Aorta (tissue), 5 donors: ENCODE measurements at regions not wholly inside any gene's neighbourhood (a gene's known extent, or its start where the extent isn't known, plus 50 kb on each side); places are given as distances from the start of the nearest gene placed in this dataset.
A peak's percentile ranks its signal among the peaks of the same experiment; 100 is the strongest.

Source experiments
- ATAC-seq: fragments of 200-7000 bp; cut with Tn5 transposase; one replicate; pipeline ENCODE4 v1.9.1; 2022; ENCODE audit warnings: moderate library complexity; ENCODE audit not compliant: low FRiP score
- DNase-seq, 2 donors: peaks; one replicate each; pipeline ENCODE4 v3.0.0-alpha.2; 2020
- H3K27ac ChIP-seq, 2 donors: one replicate each; pipeline ENCODE4 v1.5.1; 2013; ENCODE audit warnings: low read length in 2 of 2, mild to moderate bottlenecking in 2 of 2, moderate library complexity in 2 of 2, control low read depth in 1 of 2, inconsistent platforms in 1 of 2, low read depth in 1 of 2
- H3K27me3 ChIP-seq, 2 donors: one replicate each; pipeline ENCODE4 v1.6.1; 2013; ENCODE audit warnings: control low read depth in 1 of 2, low read length in 1 of 2, mild to moderate bottlenecking in 1 of 2, moderate library complexity in 1 of 2; ENCODE audit not compliant: insufficient read depth in 2 of 2, control insufficient read depth in 1 of 2
- H3K36me3 ChIP-seq, 2 donors: one replicate each; pipeline ENCODE4 v1.6.1; 2013; ENCODE audit warnings: control low read depth in 1 of 2, low read length in 1 of 2, mild to moderate bottlenecking in 1 of 2; ENCODE audit not compliant: insufficient read depth in 2 of 2, control insufficient read depth in 1 of 2
- H3K4me1 ChIP-seq, 2 donors: one replicate each; pipeline ENCODE4 v1.6.1; 2013; ENCODE audit warnings: low read length in 2 of 2, control low read depth in 1 of 2, mild to moderate bottlenecking in 1 of 2, moderate library complexity in 1 of 2; ENCODE audit not compliant: insufficient read depth in 2 of 2, control insufficient read depth in 1 of 2
- H3K4me3 ChIP-seq, 2 donors: one replicate each; pipeline ENCODE4 v1.5.1; 2013; ENCODE audit warnings: low read length in 2 of 2, control low read depth in 1 of 2, mild to moderate bottlenecking in 1 of 2
- H3K9me3 ChIP-seq: one replicate; pipeline ENCODE4 v1.6.1; 2013; ENCODE audit warnings: mild to moderate bottlenecking, low read length; ENCODE audit not compliant: control insufficient read depth
- WGBS, 2 donors: extraction: QIAGEN DNeasy Blood & Tissue Kit; methylation state at CpG; one replicate each; pipeline ENCODE4 v1.1.7; 2013; 5-methylcytosine and 5-hydroxymethylcytosine counted together
- intact Hi-C, 2 donors: fragments of 100-400 bp; cut with DNase I; formaldehyde crosslinking; loops; one replicate each; pipeline versions ENCODE4 v1.14.2 to v1.15.0; 2022
- donor health status: healthy with polysubstance abuse.
- donor health status: Bipolar disorder and iron deficiency.
- donor health status: DM: no; HTN: no; CAD: no.
- donor health status: DM: no; HTN: no; CAD: no.
- donor health status: DM: yes; HTN: yes; CAD: no.

DNA sequence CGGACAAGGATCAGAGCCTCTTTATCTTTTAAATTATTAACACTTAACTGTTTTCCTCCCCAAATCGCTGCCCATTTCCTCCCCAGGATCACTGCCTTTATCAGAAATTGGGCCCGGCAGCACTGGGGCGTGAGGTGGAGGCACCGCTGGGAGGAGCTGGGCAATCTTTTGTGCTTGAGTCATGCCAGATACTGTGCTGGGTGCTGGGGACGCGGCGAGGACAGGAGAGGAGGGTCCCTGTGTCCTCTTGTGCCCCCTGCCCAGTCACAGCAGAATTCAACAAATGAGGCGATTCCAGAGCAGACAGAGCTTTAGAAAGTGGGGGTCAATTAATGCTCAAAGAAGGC lies 347.8 kb downstream of the ZNF536 start:
- Histone ChIP-seq H3K9me3 (peaks cover under 1% of the 10 kb centered on the region), H3K36me3 (no peaks in the 10 kb centered on the region), H3K4me3 (peak overlapping the region in 1 of 2 donors; percentile 82), H3K27me3 (no peaks in the 10 kb centered on the region), H3K27ac (no peak overlapping the region), H3K4me1 (no peaks in the 10 kb centered on the region)
- no peak for DNase-seq
- intact Hi-C loops, result no loop called here
- WGBS, 2 donors, result 10 to 13% methylated on average over 9 of the region's 9 CpGs
- no peak for ATAC-seq

DNA sequence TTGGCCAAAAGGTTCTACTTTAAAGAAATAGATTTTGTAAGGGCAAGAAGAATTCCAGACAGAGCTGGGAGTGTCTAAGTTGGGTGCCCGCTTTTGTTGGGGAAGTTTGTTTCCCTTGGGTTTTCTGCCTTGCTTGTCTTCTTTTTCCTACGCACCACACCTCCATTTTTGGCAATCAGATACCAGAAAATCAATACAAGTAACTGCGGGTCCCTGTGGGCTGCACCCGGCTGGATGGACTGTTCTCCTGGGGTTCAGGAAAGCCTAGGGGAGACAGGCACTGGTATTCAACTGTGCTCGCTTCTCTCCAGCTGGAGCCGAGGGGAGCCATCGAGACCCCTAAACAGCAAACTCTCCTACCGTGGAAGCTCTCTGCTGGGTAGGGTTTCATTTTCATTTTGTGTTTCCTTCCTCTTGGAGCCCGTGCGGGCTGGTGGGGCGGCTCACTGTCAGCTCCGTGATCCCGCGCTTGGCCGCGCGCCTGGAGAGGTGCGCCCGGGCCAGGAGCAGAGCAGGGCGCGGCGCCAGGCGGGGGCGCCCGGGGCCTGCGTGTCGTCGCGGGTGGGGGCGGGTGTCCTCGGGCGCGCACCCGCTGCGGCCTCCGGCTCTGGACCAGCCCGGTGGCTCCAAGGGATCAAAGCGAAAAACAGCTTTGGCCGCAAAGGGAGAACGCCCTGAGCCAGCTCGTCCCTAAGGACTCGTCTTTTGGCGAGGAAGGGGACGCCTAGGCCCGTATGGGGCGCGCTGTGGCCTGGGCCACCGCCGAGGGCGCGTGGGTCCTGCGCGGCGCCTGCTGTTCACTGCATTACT lies 347.2 kb downstream of the ZNF536 start:
- Histone ChIP-seq H3K27ac (no peak overlapping the region), H3K27me3 (no peaks in the 10 kb centered on the region)

DNA sequence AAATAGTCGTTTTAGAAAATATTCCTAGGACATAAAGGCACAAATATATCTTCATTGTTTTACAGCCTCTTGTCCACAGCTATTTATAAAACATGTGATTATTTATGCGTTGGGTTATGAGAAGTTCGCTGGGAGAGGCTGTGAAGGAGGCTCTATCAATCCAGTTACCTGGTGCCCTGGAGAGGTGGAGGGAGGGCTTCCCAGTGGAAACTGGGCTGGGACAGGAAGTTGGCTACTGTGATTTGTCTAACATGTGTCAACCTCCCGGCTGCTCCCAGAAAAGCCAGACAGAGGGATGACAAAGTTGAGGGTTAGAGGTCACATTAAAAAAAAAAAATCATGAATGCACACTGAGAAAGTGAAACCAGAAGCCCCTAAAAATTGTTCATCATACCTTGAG lies 346.5 kb downstream of the ZNF536 start:
- Histone ChIP-seq H3K4me3 (peak overlapping the region in 1 of 2 donors; percentile 82), H3K9me3 (peaks cover 2% of the 10 kb centered on the region), H3K27me3 (no peaks in the 10 kb centered on the region), H3K4me1 (no peaks in the 10 kb centered on the region), H3K36me3 (no peaks in the 10 kb centered on the region), H3K27ac (no peak overlapping the region)
- intact Hi-C loops, result no loop called here
- ATAC-seq, result no peak
- 13 to 27% methylated on average over 4 of the region's 4 CpGs for WGBS, 2 donors
- no peak for DNase-seq

More for the DNA sequence above, 347.2 kb downstream of the ZNF536 start:
- peak overlapping the region; percentile 4 to 82 for H3K4me3 ChIP-seq
- H3K36me3 ChIP-seq, result no peaks in the 10 kb centered on the region
- WGBS, 2 donors, result 0 to 1% methylated on average over 50 to 54 of the region's 54 CpGs
- intact Hi-C loops, result no loop called here
- ATAC-seq, result peak; percentile 85
- H3K4me1 ChIP-seq, result no peaks in the 10 kb centered on the region
- peaks cover 2% of the 10 kb centered on the region for H3K9me3 ChIP-seq
- peak in 1 of 2 donors; percentile 81 for DNase-seq

DNA sequence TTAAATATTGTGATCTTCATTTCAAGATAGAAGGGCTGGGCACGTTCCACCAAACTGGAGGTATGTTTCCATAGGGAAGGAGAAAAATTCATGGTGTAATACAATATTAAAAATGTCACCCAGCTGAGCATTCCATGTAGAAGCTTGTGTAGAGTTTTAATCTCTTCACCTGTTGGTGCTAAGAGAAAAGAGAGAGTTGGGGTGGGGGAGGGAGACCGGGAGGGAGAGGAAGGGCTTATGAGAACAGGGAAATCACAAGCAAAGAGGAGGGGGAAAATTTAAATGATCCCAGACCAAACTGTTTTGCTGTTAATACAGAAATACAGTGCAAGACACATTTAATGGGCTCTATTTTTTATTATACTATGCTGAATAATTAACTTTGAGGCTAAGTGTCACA lies 345.8 kb downstream of the ZNF536 start:
- Histone ChIP-seq H3K27ac (no peak overlapping the region), H3K9me3 (peaks cover 2% of the 10 kb centered on the region), H3K4me1 (no peaks in the 10 kb centered on the region), H3K4me3 (no peak overlapping the region), H3K27me3 (no peaks in the 10 kb centered on the region), H3K36me3 (no peaks in the 10 kb centered on the region)
- DNase-seq (no peak), ATAC-seq (no peak)
- intact Hi-C loops, result no loop called here
- 32 to 55% methylated on average over 2 of the region's 2 CpGs for WGBS, 2 donors

DNA sequence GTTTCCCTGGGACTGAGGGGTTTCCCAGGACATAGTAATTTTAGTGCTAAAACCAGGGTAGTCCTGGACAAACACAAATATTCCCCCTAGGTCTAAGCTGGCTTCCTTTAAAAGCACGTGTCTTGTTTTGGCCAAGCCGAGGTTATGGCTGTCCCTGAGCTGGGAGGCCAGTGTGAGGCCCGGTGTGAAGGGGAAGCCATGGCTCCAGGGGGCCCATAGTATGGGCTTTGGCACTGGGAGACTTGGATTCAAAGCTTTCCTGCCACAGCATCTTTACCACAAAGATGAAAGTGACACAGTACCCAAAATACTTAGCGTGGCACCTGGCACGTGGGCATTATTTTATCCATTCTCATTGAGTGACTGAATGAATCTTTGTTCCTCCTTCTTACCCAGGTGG lies 345.2 kb downstream of the ZNF536 start:
- Histone ChIP-seq H3K4me1 (no peaks in the 10 kb centered on the region), H3K9me3 (peaks cover 2% of the 10 kb centered on the region), H3K36me3 (no peaks in the 10 kb centered on the region), H3K27ac (no peak overlapping the region), H3K27me3 (no peaks in the 10 kb centered on the region), H3K4me3 (no peak overlapping the region)
- ATAC-seq, result no peak
- DNase-seq, result no peak
- WGBS, 2 donors, result 69 to 73% methylated on average over 5 of the region's 5 CpGs
- intact Hi-C loops, result no loop called here

DNA sequence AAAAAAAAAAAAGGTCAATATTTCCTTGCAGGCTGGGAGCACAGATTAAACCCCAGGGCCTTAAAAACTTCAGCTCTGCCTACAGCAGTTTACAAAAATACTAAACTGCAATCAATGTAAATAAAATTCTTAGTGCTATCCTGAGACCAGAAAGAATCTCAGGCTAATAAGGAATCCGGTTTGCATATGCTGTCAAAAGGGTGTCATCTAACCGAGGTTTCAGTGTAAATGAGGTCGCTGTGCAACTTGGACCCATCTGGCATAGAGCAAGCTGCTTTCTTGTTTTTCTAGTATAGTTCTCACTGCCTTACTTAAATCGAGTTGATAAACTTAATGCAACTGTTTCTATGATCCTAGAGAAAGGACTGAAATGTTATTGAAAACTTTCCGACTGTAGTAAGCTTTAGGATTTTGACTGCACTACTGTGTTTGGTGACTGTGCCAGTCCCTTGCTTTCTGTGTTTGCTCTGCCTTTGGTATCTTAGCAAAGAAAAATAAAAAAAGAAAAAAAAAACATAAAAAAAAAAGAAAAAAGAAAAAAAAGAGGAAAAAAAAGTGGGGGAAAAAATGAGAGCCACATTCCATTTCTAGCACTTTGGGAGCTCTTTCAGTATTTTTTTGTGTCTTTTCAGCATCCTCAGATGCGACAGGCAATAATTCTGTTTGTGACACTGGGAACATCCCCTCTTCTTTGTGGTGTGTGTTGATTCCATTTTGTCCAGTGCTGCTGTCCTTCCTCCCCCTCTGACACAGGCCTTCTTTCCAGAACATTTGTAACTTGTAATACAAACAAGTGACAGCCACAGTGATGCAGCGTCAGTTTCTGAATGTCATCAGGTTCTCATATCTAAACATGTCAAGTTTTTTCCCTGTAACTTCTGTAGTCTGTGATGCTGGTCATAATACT lies 340.5 kb downstream of the ZNF536 start:
- WGBS, 2 donors, result 35 to 50% methylated on average over 7 of the region's 7 CpGs
- no peaks in the 10 kb centered on the region for H3K36me3 ChIP-seq
- no peaks in the 10 kb centered on the region for H3K4me1 ChIP-seq
- no peak for DNase-seq
- no peak overlapping the region for H3K27ac ChIP-seq
- H3K9me3 ChIP-seq, result peaks cover 2% of the 10 kb centered on the region
- no peak for ATAC-seq
- peaks cover 0 to 3% of the 10 kb centered on the region in 2 donors for H3K27me3 ChIP-seq
- intact Hi-C loops, result no loop called here
- no peak overlapping the region for H3K4me3 ChIP-seq

DNA sequence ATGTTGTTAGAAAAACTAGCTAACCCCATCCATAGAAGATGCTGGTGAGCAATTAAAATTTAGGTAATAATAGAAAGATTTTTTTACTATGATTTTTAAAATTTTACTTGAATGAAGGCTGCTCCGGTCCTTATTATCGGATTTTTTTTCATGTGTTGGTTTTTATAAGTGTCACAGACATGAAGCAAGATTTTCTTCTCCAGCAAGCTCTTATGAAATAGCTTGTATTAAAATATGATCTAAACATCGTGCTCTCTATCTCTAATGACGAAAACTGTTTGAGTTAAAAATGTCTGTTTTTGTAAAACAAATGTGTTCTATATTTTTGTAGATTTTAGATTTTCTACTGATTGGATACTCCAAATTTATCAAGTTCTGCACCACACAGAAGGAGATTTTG lies 339.6 kb downstream of the ZNF536 start:
- Histone ChIP-seq H3K4me1 (no peaks in the 10 kb centered on the region), H3K36me3 (no peaks in the 10 kb centered on the region), H3K27ac (no peak overlapping the region), H3K27me3 (peaks cover 0 to 3% of the 10 kb centered on the region in 2 donors), H3K4me3 (no peak overlapping the region), H3K9me3 (peaks cover 2% of the 10 kb centered on the region)
- DNase-seq, result no peak
- intact Hi-C loops, result no loop called here
- whole genome bisulfite sequencing, 2 donors, result 82 to 83% methylated on average over 4 of the region's 4 CpGs
- no peak for ATAC-seq

DNA sequence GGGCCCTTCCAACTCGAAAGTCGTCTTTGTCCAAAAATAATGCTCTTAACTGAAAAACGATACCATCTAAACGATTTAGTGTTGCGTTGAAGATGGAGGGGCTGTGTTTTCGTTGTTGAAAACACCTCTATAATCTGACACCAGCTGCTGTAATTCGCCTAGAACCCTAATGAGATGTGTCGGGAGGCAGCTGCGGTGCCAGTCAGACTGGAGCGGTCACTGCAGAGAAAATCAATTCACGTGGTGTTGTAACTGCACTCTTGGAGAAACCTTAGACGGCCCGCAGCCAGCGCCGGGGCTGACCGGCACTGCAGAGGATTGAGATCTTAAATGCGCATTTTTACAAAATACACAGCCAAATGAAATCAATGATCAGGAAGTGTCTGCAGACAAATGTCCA lies 339.1 kb downstream of the ZNF536 start:
- Histone ChIP-seq H3K27me3 (peaks cover 0 to 3% of the 10 kb centered on the region in 2 donors), H3K9me3 (peaks cover 2% of the 10 kb centered on the region), H3K4me3 (no peak overlapping the region), H3K36me3 (no peaks in the 10 kb centered on the region), H3K27ac (no peak overlapping the region), H3K4me1 (no peaks in the 10 kb centered on the region)
- ATAC-seq, result no peak
- intact Hi-C loops, result no loop called here
- no peak for DNase-seq
- WGBS, 2 donors, result 13 to 20% methylated on average over 17 of the region's 17 CpGs
